PC-9 (cell line): ENCODE measurements at regions not wholly inside any gene's neighbourhood (a gene's known extent, or its start where the extent isn't known, plus 50 kb on each side); places are given as distances from the start of the nearest gene placed in this dataset.

Source experiments
- EZH2 ChIP-seq: fragments of 200-600 bp; sonication (generic); IDR thresholded peaks from 2 replicates; pipeline ENCODE4 v1.8.0; 2017; ENCODE audit warnings: antibody characterized with exemption, low read depth
- TF ChIP-seq, protein P1 (sequence below): fragments of 200-600 bp; sonication (generic); conservative IDR thresholded peaks from 2 replicates; pipeline ENCODE4 v1.6.1; 2017; ENCODE audit warnings: mixed run types, antibody characterized with exemption, mild to moderate bottlenecking, moderate library complexity

DNA sequence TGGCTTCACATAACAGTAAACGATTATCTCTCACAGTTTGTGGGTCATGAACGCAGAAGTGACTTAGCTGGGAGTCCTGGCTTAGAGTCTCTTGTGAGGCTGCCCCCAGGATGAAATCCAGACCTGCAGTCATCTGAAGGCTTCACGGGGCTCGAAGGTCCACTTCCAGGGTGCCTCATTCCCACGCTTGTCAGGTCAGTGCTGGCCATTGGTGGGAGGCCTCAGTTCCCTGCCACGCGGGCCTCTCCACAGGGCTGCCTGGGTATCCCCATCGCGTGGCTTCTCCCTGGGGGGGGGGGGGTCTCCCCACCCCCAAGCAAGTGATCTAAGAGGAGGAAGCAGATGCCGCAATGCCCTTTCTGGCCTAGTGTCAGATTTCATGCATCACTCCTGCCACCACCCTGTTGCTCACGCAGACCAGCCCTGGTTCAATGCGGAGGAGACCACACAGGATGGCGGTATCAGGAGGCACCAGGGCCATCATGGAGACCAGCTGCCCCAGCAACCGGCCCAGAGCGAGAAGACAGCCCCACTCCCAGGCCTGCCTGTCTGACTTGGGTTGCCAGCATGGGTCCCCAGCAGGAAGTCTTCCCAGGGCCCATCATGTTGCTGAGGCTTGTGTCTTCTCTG, 77.3 kb upstream of the CDH5 start:
- TF ChIP-seq, protein P1, sequence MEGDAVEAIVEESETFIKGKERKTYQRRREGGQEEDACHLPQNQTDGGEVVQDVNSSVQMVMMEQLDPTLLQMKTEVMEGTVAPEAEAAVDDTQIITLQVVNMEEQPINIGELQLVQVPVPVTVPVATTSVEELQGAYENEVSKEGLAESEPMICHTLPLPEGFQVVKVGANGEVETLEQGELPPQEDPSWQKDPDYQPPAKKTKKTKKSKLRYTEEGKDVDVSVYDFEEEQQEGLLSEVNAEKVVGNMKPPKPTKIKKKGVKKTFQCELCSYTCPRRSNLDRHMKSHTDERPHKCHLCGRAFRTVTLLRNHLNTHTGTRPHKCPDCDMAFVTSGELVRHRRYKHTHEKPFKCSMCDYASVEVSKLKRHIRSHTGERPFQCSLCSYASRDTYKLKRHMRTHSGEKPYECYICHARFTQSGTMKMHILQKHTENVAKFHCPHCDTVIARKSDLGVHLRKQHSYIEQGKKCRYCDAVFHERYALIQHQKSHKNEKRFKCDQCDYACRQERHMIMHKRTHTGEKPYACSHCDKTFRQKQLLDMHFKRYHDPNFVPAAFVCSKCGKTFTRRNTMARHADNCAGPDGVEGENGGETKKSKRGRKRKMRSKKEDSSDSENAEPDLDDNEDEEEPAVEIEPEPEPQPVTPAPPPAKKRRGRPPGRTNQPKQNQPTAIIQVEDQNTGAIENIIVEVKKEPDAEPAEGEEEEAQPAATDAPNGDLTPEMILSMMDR, result no peak
- no peak for TF ChIP-seq EZH2
